K562 (cell line): ENCODE measurements at regions not wholly inside any gene's neighbourhood (a gene's known extent, or its start where the extent isn't known, plus 50 kb on each side); places are given as distances from the start of the nearest gene placed in this dataset.

Experiments used
- ATAC-seq: fragments of 200-7000 bp; cut with Tn5 transposase; 3 replicates; pipeline ENCODE4 v1.9.1; 2020; ENCODE audit warnings: moderate library complexity
- BruUV-seq: library from RNA; stranded (reverse); fragments of 400-500 nt; replicated peaks from 2 replicates; lab custom pipeline; 2021; lab: Mats Ljungman, UMichigan
- CTCF ChIA-PET: fragments of 300-600 bp; formaldehyde crosslinking; extraction: SDS; loops from one replicate; lab custom pipeline; 2021; ENCODE audit warnings: low intra/inter-chr PET ratio; lab: Yijun Ruan, JAX
- POLR2A ChIA-PET: fragments of 300-600, 350-650 bp; sonication (Branson Sonifier 250); formaldehyde crosslinking; extraction: SDS; loops from one replicate; lab custom pipeline; 2021; ENCODE audit warnings: antibody characterized with exemption, inconsistent platforms; lab: Yijun Ruan, JAX
- DNase-seq, 4 experiments: peaks; one replicate each; pipeline versions ENCODE4 v3.0.0 to v3.0.0-alpha.2; 2011 to 2018; ENCODE audit warnings: low spot score in 3 of 4, mixed read lengths in 3 of 4; ENCODE audit errors: extremely low read depth in 1 of 4
- FAIRE-seq: peaks from 2 replicates; lab custom pipeline; 2011; peaks lifted over from hg19 to GRCh38; lab: Jason Lieb, UNC
- H2AFZ ChIP-seq: 2 replicates; pipeline ENCODE4 v1.6.0; 2011; ENCODE audit warnings: low read depth, low read length, control low read depth, inconsistent platforms
- H3K27ac ChIP-seq: fragments of 200-600 bp; 3 replicates; pipeline ENCODE4 v1.8.0; 2011; ENCODE audit warnings: low read depth, mild to moderate bottlenecking, control low read depth, inconsistent platforms, low read length, moderate library complexity, mixed read lengths; ENCODE audit errors: extremely low read depth
- H3K27me3 ChIP-seq, 2 experiments: fragments of 300-600 bp in 1 of 2; 2 replicates in 1 of 2; 3 replicates in 1 of 2; pipeline versions ENCODE4 v1.6.0 to v1.8.0; 2011; ENCODE audit warnings: inconsistent platforms in 2 of 2, low read length in 2 of 2, mild to moderate bottlenecking in 1 of 2, mixed read lengths in 1 of 2, moderate library complexity in 1 of 2; ENCODE audit not compliant: control insufficient read depth in 2 of 2, insufficient read depth in 2 of 2
- H3K36me3 ChIP-seq: fragments of 300-600 bp; 3 replicates; pipeline ENCODE4 v1.8.0; 2011; ENCODE audit warnings: mild to moderate bottlenecking, low read length, inconsistent platforms; ENCODE audit not compliant: control insufficient read depth, insufficient read depth
- H3K4me1 ChIP-seq, 2 experiments: fragments of 200-600 bp in 1 of 2; replicated peaks in 1 of 2; 2 replicates in 1 of 2; 3 replicates in 1 of 2; pipeline versions ENCODE4 v1.5.1 to v1.8.0; 2011; ENCODE audit warnings: inconsistent platforms in 2 of 2, low read length in 2 of 2, mild to moderate bottlenecking in 1 of 2, mixed read lengths in 1 of 2, moderate library complexity in 1 of 2; ENCODE audit not compliant: control insufficient read depth in 2 of 2, insufficient read depth in 2 of 2
- H3K4me2 ChIP-seq: 2 replicates; pipeline ENCODE4 v1.6.1; 2011; ENCODE audit warnings: low read length, control low read depth, inconsistent platforms, mixed read lengths; ENCODE audit not compliant: insufficient read depth
- H3K4me3 ChIP-seq: fragments of 200-600 bp; sonication (generic), shearing (Covaris generic); 2 replicates; pipeline ENCODE4 v1.5.1; 2016; ENCODE audit warnings: control low read depth, inconsistent platforms
- H3K79me2 ChIP-seq: fragments of 200-600 bp; 3 replicates; pipeline ENCODE4 v1.8.0; 2011; ENCODE audit warnings: low read length, inconsistent platforms; ENCODE audit not compliant: control insufficient read depth, insufficient read depth
- H3K9ac ChIP-seq, 2 experiments: 2 replicates each; pipeline versions ENCODE4 v1.6.0 to v1.6.1; 2011; ENCODE audit warnings: low read depth in 2 of 2, low read length in 2 of 2, control low read depth in 1 of 2, inconsistent platforms in 1 of 2, mild to moderate bottlenecking in 1 of 2, mixed read lengths in 1 of 2; ENCODE audit not compliant: insufficient read depth in 1 of 2
- H3K9me1 ChIP-seq: one replicate; pipeline ENCODE4 v1.6.0; 2011; ENCODE audit warnings: inconsistent platforms, mild to moderate bottlenecking, low read length, moderate library complexity; ENCODE audit not compliant: control insufficient read depth, insufficient read depth
- H3K9me3 ChIP-seq: replicated peaks from 2 replicates; pipeline ENCODE4 v1.5.1; 2011; ENCODE audit warnings: low read depth, low read length, inconsistent platforms; ENCODE audit not compliant: control insufficient read depth, insufficient read depth
- H4K20me1 ChIP-seq: replicated peaks from 2 replicates; pipeline ENCODE4 v1.6.1; 2011; ENCODE audit warnings: low read length, inconsistent platforms, mixed read lengths; ENCODE audit not compliant: control insufficient read depth, insufficient read depth
- KDM2B ChIP-seq: fragments of 250-450 bp; sonication (Bioruptor Pico); IDR thresholded peaks from 2 replicates; pipeline ENCODE4 v1.8.0; 2021; ENCODE audit warnings: mild to moderate bottlenecking, moderate library complexity
- MECOM ChIP-seq: fragments of 250-450 bp; sonication (Bioruptor Pico); IDR thresholded peaks from 2 replicates; pipeline ENCODE4 v1.8.0; 2022; ENCODE audit warnings: inconsistent platforms
- MEF2A ChIP-seq: IDR thresholded peaks from 2 replicates; pipeline ENCODE4 v1.6.1; 2011; ENCODE audit warnings: low read depth, mild to moderate bottlenecking, low read length, moderate library complexity; ENCODE audit not compliant: control insufficient read depth
- MYC ChIP-seq, 2 experiments: fragments of 250-450 bp in 1 of 2; sonication (Bioruptor Pico) in 1 of 2; IDR thresholded peaks; 2 replicates each; pipeline versions ENCODE4 v1.5.1 to v1.6.1; 2012 to 2021; ENCODE audit warnings: low read depth in 2 of 2, borderline replicate concordance in 1 of 2, improper control_type of control experiment in 1 of 2, low read length in 1 of 2, mild to moderate bottlenecking in 1 of 2, moderate library complexity in 1 of 2
- WGBS: fragments of 100-300 bp; shearing (Covaris generic); methylation state at CpG from one replicate; pipeline ENCODE4 v1.1.6; 2016; ENCODE audit warnings: low coverage, mixed read lengths; ENCODE audit not compliant: insufficient coverage; ENCODE audit errors: missing lambda C conversion rate; 5-methylcytosine and 5-hydroxymethylcytosine counted together
- in situ Hi-C: fragments of 300-500 bp; cut with MboI; formaldehyde crosslinking; loops from 4 replicates; pipeline ENCODE4 v1.15.0; 2018; ENCODE audit warnings: inconsistent platforms, mixed read lengths
- intact Hi-C: fragments of 100-400 bp; cut with micrococcal nuclease; formaldehyde crosslinking; loops from 2 replicates; pipeline ENCODE4 v1.14.2; 2022
- TF ChIP-seq, protein P1 (sequence below), 2 experiments: fragments of 450-650 bp in 1 of 2; sonication (generic) in 1 of 2; formaldehyde crosslinking in 1 of 2; IDR thresholded peaks in 1 of 2; conservative IDR thresholded peaks in 1 of 2; 2 replicates each; pipeline versions ENCODE4 v1.6.1 to v1.8.1; 2016 to 2023; ENCODE audit warnings: mild to moderate bottlenecking in 2 of 2, moderate library complexity in 2 of 2, inconsistent platforms in 1 of 2, missing genetic modification reagents in 1 of 2
- TF ChIP-seq, protein P2 (sequence below): fragments of 250-450 bp; sonication (Bioruptor Pico); IDR thresholded peaks from 2 replicates; pipeline ENCODE4 v1.4.0; 2020; ENCODE audit warnings: borderline replicate concordance
- TF ChIP-seq, protein P3 (sequence below): sonication (generic); formaldehyde crosslinking; IDR thresholded peaks from 2 replicates; pipeline ENCODE4 v1.8.0; 2023; ENCODE audit warnings: missing genetic modification reagents, mild to moderate bottlenecking, borderline replicate concordance

DNA sequence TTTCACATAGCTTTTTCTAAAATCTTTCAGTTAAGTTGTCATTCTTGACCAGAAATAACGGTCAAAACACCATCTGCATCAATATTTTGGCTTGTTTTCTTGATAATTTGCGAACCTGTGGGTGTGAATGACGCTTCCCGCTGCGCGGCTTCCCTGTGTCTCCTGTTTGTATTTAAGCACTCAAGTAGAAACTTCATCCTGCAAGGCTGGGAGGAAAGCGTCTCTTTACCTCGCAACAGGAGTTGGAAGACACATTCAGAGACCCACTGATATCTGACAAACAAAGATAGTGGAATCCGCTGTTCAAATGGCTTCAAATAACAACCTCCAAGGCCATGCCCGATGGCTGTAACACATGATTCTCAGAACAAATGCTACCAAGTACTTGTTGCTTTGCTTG, 704.9 kb downstream of the DCDC2C start:
- H3K36me3 ChIP-seq: no peaks in the 10 kb centered on the region
- intact Hi-C loops (no loop called here), in situ Hi-C loops (no loop called here)
- WGBS: 1% methylated on average over 10 of the region's 10 CpGs
- BruUV-seq: no TSS peak
- H3K9me1 ChIP-seq: no peaks in the 10 kb centered on the region
- no peak overlapping the region for H3K4me3 ChIP-seq
- no peak overlapping the region for H3K27ac ChIP-seq
- no peak overlapping the region for H3K9ac ChIP-seq
- no peak for TF ChIP-seq MEF2A
- TF ChIP-seq, protein P1, sequence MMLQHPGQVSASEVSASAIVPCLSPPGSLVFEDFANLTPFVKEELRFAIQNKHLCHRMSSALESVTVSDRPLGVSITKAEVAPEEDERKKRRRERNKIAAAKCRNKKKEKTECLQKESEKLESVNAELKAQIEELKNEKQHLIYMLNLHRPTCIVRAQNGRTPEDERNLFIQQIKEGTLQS (IDR thresholded peaks at IDR 0.05): no peak
- TF ChIP-seq, protein P1 (CRISPR knock-in tag; conservative IDR thresholded peaks at IDR 0.05): no peak
- no peak for TF ChIP-seq MECOM
- TF ChIP-seq, protein P2, sequence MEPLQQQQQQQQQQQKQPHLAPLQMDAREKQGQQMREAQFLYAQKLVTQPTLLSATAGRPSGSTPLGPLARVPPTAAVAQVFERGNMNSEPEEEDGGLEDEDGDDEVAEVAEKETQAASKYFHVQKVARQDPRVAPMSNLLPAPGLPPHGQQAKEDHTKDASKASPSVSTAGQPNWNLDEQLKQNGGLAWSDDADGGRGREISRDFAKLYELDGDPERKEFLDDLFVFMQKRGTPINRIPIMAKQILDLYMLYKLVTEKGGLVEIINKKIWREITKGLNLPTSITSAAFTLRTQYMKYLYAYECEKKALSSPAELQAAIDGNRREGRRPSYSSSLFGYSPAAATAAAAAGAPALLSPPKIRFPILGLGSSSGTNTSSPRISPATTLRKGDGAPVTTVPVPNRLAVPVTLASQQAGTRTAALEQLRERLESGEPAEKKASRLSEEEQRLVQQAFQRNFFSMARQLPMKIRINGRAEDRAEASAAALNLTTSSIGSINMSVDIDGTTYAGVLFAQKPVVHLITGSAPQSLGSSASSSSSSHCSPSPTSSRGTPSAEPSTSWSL: no peak
- TF ChIP-seq, protein P3, sequence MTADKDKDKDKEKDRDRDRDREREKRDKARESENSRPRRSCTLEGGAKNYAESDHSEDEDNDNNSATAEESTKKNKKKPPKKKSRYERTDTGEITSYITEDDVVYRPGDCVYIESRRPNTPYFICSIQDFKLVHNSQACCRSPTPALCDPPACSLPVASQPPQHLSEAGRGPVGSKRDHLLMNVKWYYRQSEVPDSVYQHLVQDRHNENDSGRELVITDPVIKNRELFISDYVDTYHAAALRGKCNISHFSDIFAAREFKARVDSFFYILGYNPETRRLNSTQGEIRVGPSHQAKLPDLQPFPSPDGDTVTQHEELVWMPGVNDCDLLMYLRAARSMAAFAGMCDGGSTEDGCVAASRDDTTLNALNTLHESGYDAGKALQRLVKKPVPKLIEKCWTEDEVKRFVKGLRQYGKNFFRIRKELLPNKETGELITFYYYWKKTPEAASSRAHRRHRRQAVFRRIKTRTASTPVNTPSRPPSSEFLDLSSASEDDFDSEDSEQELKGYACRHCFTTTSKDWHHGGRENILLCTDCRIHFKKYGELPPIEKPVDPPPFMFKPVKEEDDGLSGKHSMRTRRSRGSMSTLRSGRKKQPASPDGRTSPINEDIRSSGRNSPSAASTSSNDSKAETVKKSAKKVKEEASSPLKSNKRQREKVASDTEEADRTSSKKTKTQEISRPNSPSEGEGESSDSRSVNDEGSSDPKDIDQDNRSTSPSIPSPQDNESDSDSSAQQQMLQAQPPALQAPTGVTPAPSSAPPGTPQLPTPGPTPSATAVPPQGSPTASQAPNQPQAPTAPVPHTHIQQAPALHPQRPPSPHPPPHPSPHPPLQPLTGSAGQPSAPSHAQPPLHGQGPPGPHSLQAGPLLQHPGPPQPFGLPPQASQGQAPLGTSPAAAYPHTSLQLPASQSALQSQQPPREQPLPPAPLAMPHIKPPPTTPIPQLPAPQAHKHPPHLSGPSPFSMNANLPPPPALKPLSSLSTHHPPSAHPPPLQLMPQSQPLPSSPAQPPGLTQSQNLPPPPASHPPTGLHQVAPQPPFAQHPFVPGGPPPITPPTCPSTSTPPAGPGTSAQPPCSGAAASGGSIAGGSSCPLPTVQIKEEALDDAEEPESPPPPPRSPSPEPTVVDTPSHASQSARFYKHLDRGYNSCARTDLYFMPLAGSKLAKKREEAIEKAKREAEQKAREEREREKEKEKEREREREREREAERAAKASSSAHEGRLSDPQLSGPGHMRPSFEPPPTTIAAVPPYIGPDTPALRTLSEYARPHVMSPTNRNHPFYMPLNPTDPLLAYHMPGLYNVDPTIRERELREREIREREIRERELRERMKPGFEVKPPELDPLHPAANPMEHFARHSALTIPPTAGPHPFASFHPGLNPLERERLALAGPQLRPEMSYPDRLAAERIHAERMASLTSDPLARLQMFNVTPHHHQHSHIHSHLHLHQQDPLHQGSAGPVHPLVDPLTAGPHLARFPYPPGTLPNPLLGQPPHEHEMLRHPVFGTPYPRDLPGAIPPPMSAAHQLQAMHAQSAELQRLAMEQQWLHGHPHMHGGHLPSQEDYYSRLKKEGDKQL: no peak
- no peak for TF ChIP-seq KDM2B
- no peak for TF ChIP-seq MYC (IDR thresholded peaks at IDR 0.05; ENCODE audit: low read depth, low read length)
- no peak for TF ChIP-seq MYC (CRISPR knock-in tag; IDR thresholded peaks at IDR 0.05; ENCODE audit: borderline replicate concordance, low read depth)
- FAIRE-seq: no peak
- no peak for DNase-seq
- no peaks in the 10 kb centered on the region; the same call in none of the 2 replicates for H3K9me3 ChIP-seq
- no peak for ATAC-seq
- ChIA-PET POLR2A (no interaction called here), CTCF (no interaction called here)
- H3K79me2 ChIP-seq: no peaks in the 10 kb centered on the region
- H3K27me3 ChIP-seq: no peaks in the 10 kb centered on the region
- H4K20me1 ChIP-seq: no peaks in the 10 kb centered on the region
- H3K4me2 ChIP-seq: no peak overlapping the region
- H3K4me1 ChIP-seq: no peaks in the 10 kb centered on the region
- no peak overlapping the region for H2AFZ ChIP-seq
